ENCODE measurements at regions not wholly inside any gene's neighbourhood (a gene's known extent, or its start where the extent isn't known, plus 50 kb on each side); places are given as distances from the start of the nearest gene placed in this dataset.
A peak's percentile ranks its signal among the peaks of the same experiment; 100 is the strongest.

GRCh38 chr5:173802670-173803165 lies 85.4 kb upstream of the CPEB4 start:
- Histone ChIP-seq H3K79me1 (ENCODE audit: low read depth, low read length) (no peaks in the 10 kb centered on the region), H3K4ac (replicated peaks; ENCODE audit: insufficient read length, low read depth, low read length) (no peak overlapping the region), H3K36me3 (ENCODE audit: control insufficient read depth in 2 of 4, insufficient read depth in 4 of 4, low read length in 3 of 4) (no peaks in the 10 kb centered on the region), H2BK120ac (replicated peaks; ENCODE audit: low read depth, low read length) (no peak overlapping the region), H2BK20ac (ENCODE audit: low read length) (no peak overlapping the region), H4K5ac (ENCODE audit: insufficient read length, low read depth, low read length) (no peak overlapping the region), H3K56ac (replicated peaks; ENCODE audit: insufficient read length, low read depth, low read length) (no peak overlapping the region), H3K23ac (ENCODE audit: insufficient read length) (no peak overlapping the region), H3K18ac (ENCODE audit: extremely low read depth, low read length) (no peak overlapping the region), H2AFZ (ENCODE audit: low read length) (peak overlapping the region; percentile 70), H3K79me2 (ENCODE audit: control insufficient read depth in 1 of 2, insufficient read depth in 2 of 2, low read length in 2 of 2) (no peaks in the 10 kb centered on the region), H4K20me1 (replicated peaks in 1 of 2; ENCODE audit: control insufficient read depth in 1 of 2, insufficient read depth in 2 of 2, low read length in 2 of 2) (no peaks in the 10 kb centered on the region), H3K27ac (ENCODE audit: low read depth, low read length) (no peak overlapping the region), H4K91ac (replicated peaks; ENCODE audit: insufficient read length, low read length) (peak overlapping the region; percentile 37), H3K14ac (ENCODE audit: insufficient read length) (no peak overlapping the region), H4K8ac (ENCODE audit: extremely low read depth, insufficient read depth, low read length) (no peak overlapping the region; the same call in 1 of the 2 replicates), H3K9ac (replicated peaks in 1 of 4; ENCODE audit: extremely low read depth in 1 of 4, low read depth in 3 of 4, low read length in 3 of 4) (no peak overlapping the region), H3K4me2 (ENCODE audit: insufficient read depth in 1 of 2, low read depth in 2 of 2, low read length in 2 of 2) (no peak overlapping the region), H2BK12ac (ENCODE audit: low read depth, low read length) (no peak overlapping the region), H2BK15ac (ENCODE audit: low read length) (no peak overlapping the region), H3K4me3 (ENCODE audit: extremely low read depth in 1 of 4, insufficient read depth in 2 of 4, low read depth in 3 of 4, low read length in 4 of 4) (no peak overlapping the region), H3K23me2 (ENCODE audit: low read depth, low read length) (peaks cover 2% of the 10 kb centered on the region; the same call in 1 of the 2 replicates), H2AK5ac (ENCODE audit: low read depth, low read length) (no peak overlapping the region), H3K27me3 (replicated peaks in 1 of 4; ENCODE audit: control insufficient read depth in 3 of 4, extremely low read depth in 1 of 4, insufficient read depth in 3 of 4, low read length in 3 of 4) (no peaks in the 10 kb centered on the region), H3K4me1 (replicated peaks in 1 of 4; ENCODE audit: control insufficient read depth in 3 of 4, insufficient read depth in 4 of 4, low read length in 3 of 4) (peaks cover 0 to 2% (median 0%) of the 10 kb centered on the region in 4 experiments; a peak in 1 of 7 replicates), H2BK5ac (ENCODE audit: low read depth, low read length) (no peak overlapping the region), H3K9me3 (ENCODE audit: insufficient read depth in 2 of 2, low read depth in 1 of 2, low read length in 1 of 2) (peaks cover 0 to 6% of the 10 kb centered on the region in 2 experiments; a peak in 2 of 4 replicates)
- TF ChIP-seq CEBPB (IDR thresholded peaks at IDR 0.05; ENCODE audit: low read depth, low read length) = no peak
- no peak for TF ChIP-seq MAX (IDR thresholded peaks at IDR 0.05)
- TF ChIP-seq SP4 (IDR thresholded peaks at IDR 0.05; ENCODE audit: low read length) = no peak
- TF ChIP-seq SP1 (IDR thresholded peaks at IDR 0.05; ENCODE audit: low read depth, low read length) = no peak
- no peak for DNase-seq (ENCODE audit: low read depth in 1 of 2, low spot score in 2 of 2)
- no peak for FAIRE-seq
- WGBS, 2 experiments (ENCODE audit: extremely low coverage in 1 of 2, insufficient coverage in 1 of 2, insufficient read length in 1 of 2, insufficient replicate concordance in 2 of 2, low coverage in 1 of 2, low lambda C conversion rate in 2 of 2, missing lambda C conversion rate in 1 of 2) = 87% methylated on average over 7 of the region's 7 CpGs; no CpG with 5 or more reads in 1 of the 2 experiments
- ChIA-PET POLR2A (ENCODE audit: partially characterized antibody) (interaction anchor here (1.4 kb wide), 1 partner anchor 22 kb away, joined by 3 read pairs; no protein-coding TSS in a partner anchor), CTCF (ENCODE audit: partially characterized antibody) (interaction anchor here (0.7 to 1.5 kb wide), 3 partner anchors 43 to 171 kb away, joined by 3 to 4 read pairs (median 3); no protein-coding TSS in a partner anchor)
